GM23338 (cell line): ENCODE measurements at regions not wholly inside any gene's neighbourhood (a gene's known extent, or its start where the extent isn't known, plus 50 kb on each side); places are given as distances from the start of the nearest gene placed in this dataset.

ENCODE experiments used
- ATAC-seq: fragments of 200-7000 bp; cut with Tn5 transposase; 3 replicates; pipeline ENCODE4 v1.9.1; 2020
- DNase-seq: peaks from one replicate; pipeline ENCODE4 v3.0.0-alpha.2; 2015; ENCODE audit warnings: low spot score
- H2AFZ ChIP-seq: fragments of 200-600 bp; sonication (generic); 2 replicates; pipeline ENCODE4 v1.8.0; 2016; ENCODE audit warnings: antibody characterized with exemption, mild to moderate bottlenecking, moderate library complexity
- H3F3A ChIP-seq: fragments of 200-600 bp; sonication (generic); replicated peaks from 2 replicates; pipeline ENCODE4 v1.8.0; 2017; ENCODE audit warnings: antibody characterized with exemption, mixed run types, low read depth
- H3K27ac ChIP-seq: fragments of 200-600 bp; sonication (generic); 2 replicates; pipeline ENCODE4 v1.6.1; 2016; ENCODE audit warnings: low read depth
- H3K27me3 ChIP-seq: fragments of 200-600 bp; sonication (generic); 2 replicates; pipeline ENCODE4 v1.8.0; 2016; ENCODE audit warnings: mild to moderate bottlenecking, mixed run types, moderate library complexity; ENCODE audit not compliant: insufficient read depth
- H3K36me3 ChIP-seq: fragments of 200-600 bp; sonication (generic); 2 replicates; pipeline ENCODE4 v1.8.0; 2016; ENCODE audit warnings: mild to moderate bottlenecking; ENCODE audit not compliant: insufficient read depth
- H3K4me1 ChIP-seq: fragments of 200-600 bp; sonication (generic); 2 replicates; pipeline ENCODE4 v1.8.0; 2016; ENCODE audit warnings: mild to moderate bottlenecking, moderate library complexity; ENCODE audit not compliant: insufficient read depth
- H3K4me2 ChIP-seq: fragments of 200-600 bp; sonication (generic); 2 replicates; pipeline ENCODE4 v1.7.1; 2017; ENCODE audit warnings: mixed run types
- H3K4me3 ChIP-seq: fragments of 200-600 bp; sonication (generic); 2 replicates; pipeline ENCODE4 v1.6.1; 2016; ENCODE audit warnings: mixed run types
- H3K79me2 ChIP-seq: fragments of 200-600 bp; sonication (generic); replicated peaks from 2 replicates; pipeline ENCODE4 v1.8.0; 2017; ENCODE audit warnings: mild to moderate bottlenecking; ENCODE audit not compliant: insufficient read depth
- H3K9me2 ChIP-seq: fragments of 200-600 bp; sonication (generic); 2 replicates; pipeline ENCODE4 v1.8.0; 2017; ENCODE audit not compliant: insufficient read depth
- H4K20me1 ChIP-seq: fragments of 200-600 bp; sonication (generic); replicated peaks from 2 replicates; pipeline ENCODE4 v1.8.0; 2017; ENCODE audit warnings: mild to moderate bottlenecking; ENCODE audit not compliant: insufficient read depth
- H3K27ac Mint-ChIP-seq: 2 replicates; pipeline ENCODE4 v1.8.0; 2020; ENCODE audit warnings: inconsistent platforms, mild to moderate bottlenecking, moderate library complexity, mixed read lengths
- H3K27me3 Mint-ChIP-seq: 3 replicates; pipeline ENCODE4 v1.8.0; 2022; ENCODE audit warnings: low read depth, mild to moderate bottlenecking, moderate library complexity, mixed read lengths, inconsistent platforms; ENCODE audit not compliant: insufficient read depth, poor library complexity
- H3K36me3 Mint-ChIP-seq: 3 replicates; pipeline ENCODE4 v1.8.0; 2021; ENCODE audit warnings: low read depth, mild to moderate bottlenecking, inconsistent platforms, moderate library complexity, mixed read lengths
- H3K4me1 Mint-ChIP-seq: 3 replicates; pipeline ENCODE4 v1.8.0; 2020; ENCODE audit warnings: mild to moderate bottlenecking, inconsistent platforms, mixed read lengths
- H3K4me3 Mint-ChIP-seq: 3 replicates; pipeline ENCODE4 v1.8.0; 2021; ENCODE audit warnings: moderate library complexity, mild to moderate bottlenecking, inconsistent platforms, mixed read lengths
- H3K9me3 Mint-ChIP-seq: 3 replicates; pipeline ENCODE4 v1.8.0; 2020; ENCODE audit warnings: moderate library complexity, mild to moderate bottlenecking, inconsistent platforms, mixed read lengths
- EZH2phosphoT487 ChIP-seq: fragments of 200-600 bp; sonication (generic); IDR thresholded peaks from one replicate; pipeline ENCODE4 v1.8.1; 2018; ENCODE audit warnings: antibody characterized with exemption; ENCODE audit not compliant: unreplicated experiment
- JUNB ChIP-seq: IDR thresholded peaks from one replicate; pipeline ENCODE4 v1.6.1; 2016; ENCODE audit warnings: antibody characterized with exemption; ENCODE audit not compliant: unreplicated experiment
- POLR2AphosphoS5 ChIP-seq: IDR thresholded peaks from 2 replicates; pipeline ENCODE4 v1.6.1; 2016; ENCODE audit warnings: antibody characterized with exemption, low read depth
- ZNF114 ChIP-seq: fragments of 250-450 bp; sonication (Bioruptor Pico); IDR thresholded peaks from 2 replicates; pipeline ENCODE4 v1.5.0; 2020; ENCODE audit warnings: mild to moderate bottlenecking, moderate library complexity
- ZNF331 ChIP-seq: fragments of 250-450 bp; sonication (Bioruptor Pico); IDR thresholded peaks from 2 replicates; pipeline ENCODE4 v1.5.0; 2020; ENCODE audit warnings: low read depth, mild to moderate bottlenecking, moderate library complexity
- TF ChIP-seq, protein P1 (sequence below): fragments of 250-450 bp; sonication (Bioruptor Pico); IDR thresholded peaks from 2 replicates; pipeline ENCODE4 v1.5.0; 2020; ENCODE audit warnings: mild to moderate bottlenecking, moderate library complexity
- TF ChIP-seq, protein P2 (sequence below), 2 experiments: fragments of 200-600 bp in 1 of 2; sonication (generic) in 1 of 2; conservative IDR thresholded peaks; 2 replicates each; pipeline versions ENCODE4 v1.5.1 to v1.6.1; 2016 to 2017; ENCODE audit warnings: antibody characterized with exemption in 2 of 2, low read depth in 2 of 2, mild to moderate bottlenecking in 2 of 2, moderate library complexity in 1 of 2
- TF ChIP-seq, protein P3 (sequence below): IDR thresholded peaks from 2 replicates; pipeline ENCODE4 v1.6.1; 2016; ENCODE audit warnings: antibody characterized with exemption
- TF ChIP-seq, protein P4 (sequence below): IDR thresholded peaks from one replicate; pipeline ENCODE4 v1.6.1; 2018; ENCODE audit warnings: antibody characterized with exemption; ENCODE audit not compliant: unreplicated experiment

DNA sequence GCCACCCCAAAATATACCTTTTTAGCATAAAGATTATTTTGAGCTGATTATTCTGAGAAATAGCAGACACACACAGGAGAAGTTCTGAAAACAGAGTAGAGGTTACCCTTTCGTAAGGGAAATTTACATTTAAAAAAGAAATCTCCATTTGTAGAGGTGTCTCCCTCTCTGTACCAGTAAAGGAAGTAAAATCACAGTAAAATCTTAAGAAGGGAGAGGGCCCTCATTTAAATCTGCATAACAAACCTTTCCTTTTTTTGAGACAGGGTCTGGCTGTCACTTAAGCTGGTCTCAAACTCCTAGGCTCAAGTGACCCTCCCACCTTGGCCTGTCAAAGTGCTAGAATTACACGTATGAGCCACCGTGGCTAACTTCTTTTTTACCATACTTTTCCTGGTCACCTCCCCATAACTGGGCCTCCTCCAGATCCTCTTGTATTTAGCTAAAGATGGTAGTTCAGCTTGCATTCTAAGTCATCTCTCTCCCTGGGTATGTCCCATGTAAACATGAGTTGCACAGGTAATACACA lies 92.2 kb upstream of the INTU start (continued):
- TF ChIP-seq, protein P1, sequence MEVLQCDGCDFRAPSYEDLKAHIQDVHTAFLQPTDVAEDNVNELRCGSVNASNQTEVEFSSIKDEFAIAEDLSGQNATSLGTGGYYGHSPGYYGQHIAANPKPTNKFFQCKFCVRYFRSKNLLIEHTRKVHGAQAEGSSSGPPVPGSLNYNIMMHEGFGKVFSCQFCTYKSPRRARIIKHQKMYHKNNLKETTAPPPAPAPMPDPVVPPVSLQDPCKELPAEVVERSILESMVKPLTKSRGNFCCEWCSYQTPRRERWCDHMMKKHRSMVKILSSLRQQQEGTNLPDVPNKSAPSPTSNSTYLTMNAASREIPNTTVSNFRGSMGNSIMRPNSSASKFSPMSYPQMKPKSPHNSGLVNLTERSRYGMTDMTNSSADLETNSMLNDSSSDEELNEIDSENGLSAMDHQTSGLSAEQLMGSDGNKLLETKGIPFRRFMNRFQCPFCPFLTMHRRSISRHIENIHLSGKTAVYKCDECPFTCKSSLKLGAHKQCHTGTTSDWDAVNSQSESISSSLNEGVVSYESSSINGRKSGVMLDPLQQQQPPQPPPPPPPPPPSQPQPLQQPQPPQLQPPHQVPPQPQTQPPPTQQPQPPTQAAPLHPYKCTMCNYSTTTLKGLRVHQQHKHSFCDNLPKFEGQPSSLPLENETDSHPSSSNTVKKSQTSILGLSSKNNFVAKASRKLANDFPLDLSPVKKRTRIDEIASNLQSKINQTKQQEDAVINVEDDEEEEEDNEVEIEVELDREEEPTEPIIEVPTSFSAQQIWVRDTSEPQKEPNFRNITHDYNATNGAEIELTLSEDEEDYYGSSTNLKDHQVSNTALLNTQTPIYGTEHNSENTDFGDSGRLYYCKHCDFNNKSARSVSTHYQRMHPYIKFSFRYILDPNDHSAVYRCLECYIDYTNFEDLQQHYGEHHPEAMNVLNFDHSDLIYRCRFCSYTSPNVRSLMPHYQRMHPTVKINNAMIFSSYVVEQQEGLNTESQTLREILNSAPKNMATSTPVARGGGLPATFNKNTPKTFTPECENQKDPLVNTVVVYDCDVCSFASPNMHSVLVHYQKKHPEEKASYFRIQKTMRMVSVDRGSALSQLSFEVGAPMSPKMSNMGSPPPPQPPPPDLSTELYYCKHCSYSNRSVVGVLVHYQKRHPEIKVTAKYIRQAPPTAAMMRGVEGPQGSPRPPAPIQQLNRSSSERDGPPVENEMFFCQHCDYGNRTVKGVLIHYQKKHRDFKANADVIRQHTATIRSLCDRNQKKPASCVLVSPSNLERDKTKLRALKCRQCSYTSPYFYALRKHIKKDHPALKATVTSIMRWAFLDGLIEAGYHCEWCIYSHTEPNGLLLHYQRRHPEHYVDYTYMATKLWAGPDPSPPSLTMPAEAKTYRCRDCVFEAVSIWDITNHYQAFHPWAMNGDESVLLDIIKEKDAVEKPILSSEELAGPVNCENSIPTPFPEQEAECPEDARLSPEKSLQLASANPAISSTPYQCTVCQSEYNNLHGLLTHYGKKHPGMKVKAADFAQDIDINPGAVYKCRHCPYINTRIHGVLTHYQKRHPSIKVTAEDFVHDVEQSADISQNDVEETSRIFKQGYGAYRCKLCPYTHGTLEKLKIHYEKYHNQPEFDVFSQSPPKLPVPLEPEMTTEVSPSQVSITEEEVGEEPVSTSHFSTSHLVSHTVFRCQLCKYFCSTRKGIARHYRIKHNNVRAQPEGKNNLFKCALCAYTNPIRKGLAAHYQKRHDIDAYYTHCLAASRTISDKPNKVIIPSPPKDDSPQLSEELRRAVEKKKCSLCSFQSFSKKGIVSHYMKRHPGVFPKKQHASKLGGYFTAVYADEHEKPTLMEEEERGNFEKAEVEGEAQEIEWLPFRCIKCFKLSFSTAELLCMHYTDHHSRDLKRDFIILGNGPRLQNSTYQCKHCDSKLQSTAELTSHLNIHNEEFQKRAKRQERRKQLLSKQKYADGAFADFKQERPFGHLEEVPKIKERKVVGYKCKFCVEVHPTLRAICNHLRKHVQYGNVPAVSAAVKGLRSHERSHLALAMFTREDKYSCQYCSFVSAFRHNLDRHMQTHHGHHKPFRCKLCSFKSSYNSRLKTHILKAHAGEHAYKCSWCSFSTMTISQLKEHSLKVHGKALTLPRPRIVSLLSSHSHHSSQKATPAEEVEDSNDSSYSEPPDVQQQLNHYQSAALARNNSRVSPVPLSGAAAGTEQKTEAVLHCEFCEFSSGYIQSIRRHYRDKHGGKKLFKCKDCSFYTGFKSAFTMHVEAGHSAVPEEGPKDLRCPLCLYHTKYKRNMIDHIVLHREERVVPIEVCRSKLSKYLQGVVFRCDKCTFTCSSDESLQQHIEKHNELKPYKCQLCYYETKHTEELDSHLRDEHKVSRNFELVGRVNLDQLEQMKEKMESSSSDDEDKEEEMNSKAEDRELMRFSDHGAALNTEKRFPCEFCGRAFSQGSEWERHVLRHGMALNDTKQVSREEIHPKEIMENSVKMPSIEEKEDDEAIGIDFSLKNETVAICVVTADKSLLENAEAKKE (CRISPR knock-in tag): no peak
- TF ChIP-seq, protein P2, sequence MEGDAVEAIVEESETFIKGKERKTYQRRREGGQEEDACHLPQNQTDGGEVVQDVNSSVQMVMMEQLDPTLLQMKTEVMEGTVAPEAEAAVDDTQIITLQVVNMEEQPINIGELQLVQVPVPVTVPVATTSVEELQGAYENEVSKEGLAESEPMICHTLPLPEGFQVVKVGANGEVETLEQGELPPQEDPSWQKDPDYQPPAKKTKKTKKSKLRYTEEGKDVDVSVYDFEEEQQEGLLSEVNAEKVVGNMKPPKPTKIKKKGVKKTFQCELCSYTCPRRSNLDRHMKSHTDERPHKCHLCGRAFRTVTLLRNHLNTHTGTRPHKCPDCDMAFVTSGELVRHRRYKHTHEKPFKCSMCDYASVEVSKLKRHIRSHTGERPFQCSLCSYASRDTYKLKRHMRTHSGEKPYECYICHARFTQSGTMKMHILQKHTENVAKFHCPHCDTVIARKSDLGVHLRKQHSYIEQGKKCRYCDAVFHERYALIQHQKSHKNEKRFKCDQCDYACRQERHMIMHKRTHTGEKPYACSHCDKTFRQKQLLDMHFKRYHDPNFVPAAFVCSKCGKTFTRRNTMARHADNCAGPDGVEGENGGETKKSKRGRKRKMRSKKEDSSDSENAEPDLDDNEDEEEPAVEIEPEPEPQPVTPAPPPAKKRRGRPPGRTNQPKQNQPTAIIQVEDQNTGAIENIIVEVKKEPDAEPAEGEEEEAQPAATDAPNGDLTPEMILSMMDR (conservative IDR thresholded peaks at IDR 0.05; ENCODE audit: low read depth in 2 of 2): no peak
- no peak for TF ChIP-seq EZH2phosphoT487
- no peak for TF ChIP-seq POLR2AphosphoS5

DNA sequence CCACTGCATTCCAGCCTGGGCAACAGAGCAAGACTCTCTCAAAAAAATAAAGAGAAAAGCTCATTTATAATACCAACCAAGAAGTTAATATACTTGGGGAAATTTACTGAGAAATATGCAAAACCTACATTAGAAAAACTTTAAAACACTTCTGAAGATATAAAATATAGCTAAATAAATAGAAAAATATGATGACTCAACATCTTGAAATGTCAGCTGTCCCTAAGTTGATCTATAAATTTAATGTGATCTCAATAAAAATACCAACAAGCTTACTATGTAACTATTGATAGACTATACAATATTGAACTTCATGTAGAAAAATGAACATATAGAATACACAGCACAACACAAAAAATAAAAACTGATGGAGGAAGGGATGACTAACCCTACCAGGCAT lies 87.5 kb upstream of the INTU start:
- Histone ChIP-seq H3K4me2 (no peak overlapping the region), H3K36me3 (no peaks in the 10 kb centered on the region), H3K4me3 (no peak overlapping the region), H3F3A (no peaks in the 10 kb centered on the region), H2AFZ (no peak overlapping the region), H3K4me1 (peaks cover 17% of the 10 kb centered on the region), H3K27ac (no peak overlapping the region), H3K27me3 (no peaks in the 10 kb centered on the region), H3K79me2 (no peaks in the 10 kb centered on the region), H4K20me1 (no peaks in the 10 kb centered on the region), H3K9me2 (peaks cover 3% of the 10 kb centered on the region; the same call in 1 of the 2 replicates)
- Mint-ChIP-seq H3K27me3 (no peaks in the 10 kb centered on the region), H3K4me1 (peaks cover 16% of the 10 kb centered on the region), H3K9me3 (peaks cover 11% of the 10 kb centered on the region), H3K27ac (no peak overlapping the region), H3K36me3 (peaks cover 5% of the 10 kb centered on the region; the same call in 1 of the 3 replicates), H3K4me3 (no peak overlapping the region)
- DNase-seq (no peak), ATAC-seq (no peak)
- TF ChIP-seq, protein P2 (conservative IDR thresholded peaks at IDR 0.05; ENCODE audit: low read depth in 2 of 2): no peak
- TF ChIP-seq EZH2phosphoT487 (no peak), ZNF331 (no peak), JUNB (no peak), ZNF114 (CRISPR knock-in tag) (no peak)
- TF ChIP-seq, protein P3, sequence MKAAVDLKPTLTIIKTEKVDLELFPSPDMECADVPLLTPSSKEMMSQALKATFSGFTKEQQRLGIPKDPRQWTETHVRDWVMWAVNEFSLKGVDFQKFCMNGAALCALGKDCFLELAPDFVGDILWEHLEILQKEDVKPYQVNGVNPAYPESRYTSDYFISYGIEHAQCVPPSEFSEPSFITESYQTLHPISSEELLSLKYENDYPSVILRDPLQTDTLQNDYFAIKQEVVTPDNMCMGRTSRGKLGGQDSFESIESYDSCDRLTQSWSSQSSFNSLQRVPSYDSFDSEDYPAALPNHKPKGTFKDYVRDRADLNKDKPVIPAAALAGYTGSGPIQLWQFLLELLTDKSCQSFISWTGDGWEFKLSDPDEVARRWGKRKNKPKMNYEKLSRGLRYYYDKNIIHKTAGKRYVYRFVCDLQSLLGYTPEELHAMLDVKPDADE: no peak
- TF ChIP-seq, protein P4, sequence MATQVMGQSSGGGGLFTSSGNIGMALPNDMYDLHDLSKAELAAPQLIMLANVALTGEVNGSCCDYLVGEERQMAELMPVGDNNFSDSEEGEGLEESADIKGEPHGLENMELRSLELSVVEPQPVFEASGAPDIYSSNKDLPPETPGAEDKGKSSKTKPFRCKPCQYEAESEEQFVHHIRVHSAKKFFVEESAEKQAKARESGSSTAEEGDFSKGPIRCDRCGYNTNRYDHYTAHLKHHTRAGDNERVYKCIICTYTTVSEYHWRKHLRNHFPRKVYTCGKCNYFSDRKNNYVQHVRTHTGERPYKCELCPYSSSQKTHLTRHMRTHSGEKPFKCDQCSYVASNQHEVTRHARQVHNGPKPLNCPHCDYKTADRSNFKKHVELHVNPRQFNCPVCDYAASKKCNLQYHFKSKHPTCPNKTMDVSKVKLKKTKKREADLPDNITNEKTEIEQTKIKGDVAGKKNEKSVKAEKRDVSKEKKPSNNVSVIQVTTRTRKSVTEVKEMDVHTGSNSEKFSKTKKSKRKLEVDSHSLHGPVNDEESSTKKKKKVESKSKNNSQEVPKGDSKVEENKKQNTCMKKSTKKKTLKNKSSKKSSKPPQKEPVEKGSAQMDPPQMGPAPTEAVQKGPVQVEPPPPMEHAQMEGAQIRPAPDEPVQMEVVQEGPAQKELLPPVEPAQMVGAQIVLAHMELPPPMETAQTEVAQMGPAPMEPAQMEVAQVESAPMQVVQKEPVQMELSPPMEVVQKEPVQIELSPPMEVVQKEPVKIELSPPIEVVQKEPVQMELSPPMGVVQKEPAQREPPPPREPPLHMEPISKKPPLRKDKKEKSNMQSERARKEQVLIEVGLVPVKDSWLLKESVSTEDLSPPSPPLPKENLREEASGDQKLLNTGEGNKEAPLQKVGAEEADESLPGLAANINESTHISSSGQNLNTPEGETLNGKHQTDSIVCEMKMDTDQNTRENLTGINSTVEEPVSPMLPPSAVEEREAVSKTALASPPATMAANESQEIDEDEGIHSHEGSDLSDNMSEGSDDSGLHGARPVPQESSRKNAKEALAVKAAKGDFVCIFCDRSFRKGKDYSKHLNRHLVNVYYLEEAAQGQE: no peak
